Heart right ventricle (tissue), 16 donors: ENCODE measurements at regions not wholly inside any gene's neighbourhood (a gene's known extent, or its start where the extent isn't known, plus 50 kb on each side); places are given as distances from the start of the nearest gene placed in this dataset.

Source experiments
- ATAC-seq, 8 donors: fragments of 200-7000 bp; cut with Tn5 transposase; one replicate each; pipeline ENCODE4 v1.9.1; 2020; ENCODE audit warnings: mild to moderate bottlenecking in 8 of 8, moderate library complexity in 8 of 8, moderate number of reproducible peaks in 1 of 8
- DNase-seq, 2 donors: peaks; one replicate each; pipeline ENCODE4 v3.0.0-alpha.2; 2020
- H3K27ac ChIP-seq, 10 donors: fragments of 200-600 bp; sonication (generic) in 2 of 10; one replicate each; pipeline versions ENCODE4 v1.5.0 to v1.8.0; 2020 to 2022; ENCODE audit warnings: mild to moderate bottlenecking in 3 of 10
- H3K27me3 ChIP-seq, 7 donors: fragments of 200-600 bp; one replicate each; pipeline ENCODE4 v1.8.0; 2021 to 2022; ENCODE audit warnings: mild to moderate bottlenecking in 2 of 7
- H3K36me3 ChIP-seq, 9 donors: fragments of 200-600 bp; sonication (generic) in 1 of 9; one replicate each; pipeline versions ENCODE4 v1.5.0 to v1.8.0; 2020 to 2022; ENCODE audit warnings: mild to moderate bottlenecking in 2 of 9
- H3K4me1 ChIP-seq, 9 donors: fragments of 200-600 bp; sonication (generic) in 1 of 9; one replicate each; pipeline versions ENCODE4 v1.5.0 to v1.8.0; 2020 to 2022; ENCODE audit warnings: mild to moderate bottlenecking in 4 of 9
- H3K4me3 ChIP-seq, 10 donors: fragments of 200-600 bp; sonication (generic) in 2 of 10; one replicate each; pipeline versions ENCODE4 v1.5.0 to v1.8.0; 2020 to 2022; ENCODE audit warnings: mild to moderate bottlenecking in 7 of 10, moderate library complexity in 2 of 10
- H3K9me3 ChIP-seq, 11 donors: fragments of 200-600 bp in 10 of 11; sonication (generic) in 2 of 11; one replicate each; pipeline versions ENCODE4 v1.5.0 to v1.8.0; 2013 to 2022; ENCODE audit warnings: mild to moderate bottlenecking in 2 of 11, control low read depth in 1 of 11, moderate library complexity in 1 of 11
- WGBS, 2 donors: extraction: QIAGEN DNeasy Blood & Tissue Kit; methylation state at CpG; one replicate each; pipeline ENCODE4 v1.1.7; 2013; ENCODE audit warnings: inconsistent platforms in 1 of 2; 5-methylcytosine and 5-hydroxymethylcytosine counted together
- intact Hi-C, 10 donors: fragments of 100-400 bp; cut with DNase I; formaldehyde crosslinking; loops; one replicate each; pipeline versions ENCODE4 v1.11.1 to v1.14.2; 2022
- TF ChIP-seq, protein P1 (sequence below), 9 donors: fragments of 200-600 bp; sonication (generic) in 2 of 9; IDR thresholded peaks; one replicate each; pipeline versions ENCODE4 v1.5.0 to v1.8.0; 2021 to 2022; ENCODE audit warnings: antibody characterized with exemption in 9 of 9, mild to moderate bottlenecking in 5 of 9, moderate library complexity in 1 of 9
- donor health status: Arrhythmogenic right ventricular cardiomyopathy.
- donor health status: ischemic (EF 13 %, LVEDD 7.1; RV severe dilation, severe dysfunction).
- donor health status: healthy with polysubstance abuse.
- donor health status: DM: no; HTN: yes; CAD: no.
- donor health status: DM: no; HTN: no; CAD: no.
- donor health status: ischemic (EF 25% LVEDD 6.9; RV normal size, moderate dysfunction).
- donor health status: ischemic (EF 25% LVEDD 5.7; RV mildly dilated, moderate dysfunction).
- donor health status: healthy.
- donor health status: DM: yes; HTN: yes; CAD: no.
- donor health status: Ischemic cardiomyopathy.
- donor health status: ischemic (EF 35%, LVEDD 5.7; RV mildly dilated, moderate dysfunction).
- donor health status: nonischemic (EF 11% LVEDD 7.7; RV severe dilation, severe dysfunction).
- donor health status: DM: yes; HTN: yes; CAD: no.
- donor health status: PGD.
- donor health status: ischemic (EF 29% LVEDD 5.4; RV normal size, mild dysfunction).
- donor health status: nonischemic (EF 23%, LVEDD 6.1; RV moderate dilation, normal function).

GRCh38 chr4:26077756-26078155 lies 163.7 kb downstream of the SMIM20 start:
- DNase-seq (no peak), ATAC-seq (no peak)
- H3K27ac ChIP-seq: peak overlapping the region in 2 of 10 donors; percentile 11 to 90
- peaks cover 0 to 8% (median 0%) of the 10 kb centered on the region in 11 donors for H3K9me3 ChIP-seq
- no peak overlapping the region for H3K4me3 ChIP-seq
- intact Hi-C loops: no loop called here
- H3K27me3 ChIP-seq: peaks cover 0 to 11% (median 2%) of the 10 kb centered on the region in 7 donors
- WGBS, 2 donors: 87 to 88% methylated on average over 3 of the region's 3 CpGs
- H3K36me3 ChIP-seq: no peaks in the 10 kb centered on the region
- TF ChIP-seq, protein P1, sequence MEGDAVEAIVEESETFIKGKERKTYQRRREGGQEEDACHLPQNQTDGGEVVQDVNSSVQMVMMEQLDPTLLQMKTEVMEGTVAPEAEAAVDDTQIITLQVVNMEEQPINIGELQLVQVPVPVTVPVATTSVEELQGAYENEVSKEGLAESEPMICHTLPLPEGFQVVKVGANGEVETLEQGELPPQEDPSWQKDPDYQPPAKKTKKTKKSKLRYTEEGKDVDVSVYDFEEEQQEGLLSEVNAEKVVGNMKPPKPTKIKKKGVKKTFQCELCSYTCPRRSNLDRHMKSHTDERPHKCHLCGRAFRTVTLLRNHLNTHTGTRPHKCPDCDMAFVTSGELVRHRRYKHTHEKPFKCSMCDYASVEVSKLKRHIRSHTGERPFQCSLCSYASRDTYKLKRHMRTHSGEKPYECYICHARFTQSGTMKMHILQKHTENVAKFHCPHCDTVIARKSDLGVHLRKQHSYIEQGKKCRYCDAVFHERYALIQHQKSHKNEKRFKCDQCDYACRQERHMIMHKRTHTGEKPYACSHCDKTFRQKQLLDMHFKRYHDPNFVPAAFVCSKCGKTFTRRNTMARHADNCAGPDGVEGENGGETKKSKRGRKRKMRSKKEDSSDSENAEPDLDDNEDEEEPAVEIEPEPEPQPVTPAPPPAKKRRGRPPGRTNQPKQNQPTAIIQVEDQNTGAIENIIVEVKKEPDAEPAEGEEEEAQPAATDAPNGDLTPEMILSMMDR (IDR thresholded peaks at IDR 0.05): no peak
- peaks cover 0 to 70% (median 0%) of the 10 kb centered on the region in 9 donors for H3K4me1 ChIP-seq

GRCh38 chr4:26080870-26081628 lies 167.0 kb downstream of the SMIM20 start:
- intact Hi-C loops: loop anchor here in 9 of 10 donors (5.0 to 10.0 kb wide), 8 partner anchors 166 to 331 kb away; partner anchors contain the start of genes RBPJ (in 6 of the 9) and SMIM20 (in 1 of the 9)
- Histone ChIP-seq H3K27me3 (peaks cover 0 to 11% (median 2%) of the 10 kb centered on the region in 7 donors), H3K36me3 (no peaks in the 10 kb centered on the region), H3K9me3 (peaks cover 0 to 8% (median 0%) of the 10 kb centered on the region in 11 donors), H3K4me3 (no peak overlapping the region), H3K4me1 (peaks cover 0 to 61% (median 0%) of the 10 kb centered on the region in 9 donors), H3K27ac (peak overlapping the region in 1 of 10 donors; percentile 34)
- ATAC-seq (no peak), DNase-seq (no peak)
- TF ChIP-seq, protein P1 (IDR thresholded peaks at IDR 0.05): no peak
- WGBS, 2 donors: 77 to 78% methylated on average over 14 of the region's 14 CpGs

DNA sequence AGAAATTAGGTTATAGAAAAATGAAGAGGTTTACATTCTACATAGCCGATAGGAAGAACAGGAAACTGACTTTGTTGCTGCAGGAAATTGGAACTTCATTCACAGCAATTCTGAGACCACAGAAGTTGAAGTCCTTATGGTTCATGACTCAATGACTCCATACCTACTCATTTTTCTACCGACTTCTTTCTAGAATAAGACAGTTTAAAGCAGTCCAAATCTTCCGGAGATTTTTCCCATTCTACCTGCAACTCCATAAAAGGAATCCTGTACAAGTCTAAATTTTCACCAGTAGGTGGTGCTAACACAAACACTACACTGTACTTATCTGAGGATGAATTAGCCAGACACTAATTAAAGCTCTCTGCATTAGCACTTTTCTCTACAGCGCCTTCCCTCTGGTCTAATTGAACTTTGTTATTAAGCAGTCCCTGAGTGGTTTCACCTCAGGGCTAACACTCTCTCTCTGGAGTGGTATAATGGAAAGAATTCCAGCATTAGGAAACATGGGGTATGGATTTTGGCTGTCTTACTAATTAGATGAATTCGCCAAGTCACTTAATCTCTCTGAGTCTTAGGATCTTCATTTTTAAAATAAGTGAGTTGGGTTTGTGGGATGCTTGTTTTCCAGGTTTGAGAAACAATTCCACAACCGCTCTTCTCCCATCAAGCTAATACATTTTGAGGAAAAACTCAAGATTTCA lies 167.9 kb downstream of the SMIM20 start:
- H3K27me3 ChIP-seq: peaks cover 0 to 11% (median 2%) of the 10 kb centered on the region in 7 donors
- 49 to 50% methylated on average over 6 of the region's 6 CpGs for WGBS, 2 donors
- no peak overlapping the region for H3K4me3 ChIP-seq
- ATAC-seq (peak in 7 of 8 donors; percentile 44 to 66 (median 53)), DNase-seq (no peak)
- peaks cover 0 to 52% (median 0%) of the 10 kb centered on the region in 9 donors for H3K4me1 ChIP-seq
- TF ChIP-seq, protein P1 (IDR thresholded peaks at IDR 0.05): peak; percentile 60 to 82 (median 72)
- H3K9me3 ChIP-seq: peaks cover 0 to 2% (median 0%) of the 10 kb centered on the region in 11 donors
- H3K27ac ChIP-seq: peak overlapping the region in 1 of 10 donors; percentile 34
- H3K36me3 ChIP-seq: no peaks in the 10 kb centered on the region
- intact Hi-C loops: loop anchor here in 9 of 10 donors (1.0 to 10.0 kb wide), 10 partner anchors 167 to 330 kb away; partner anchors contain the start of genes RBPJ (in 6 of the 9) and SMIM20 (in 1 of the 9)

- no peak overlapping the region for H3K27ac ChIP-seq
- ATAC-seq (no peak), DNase-seq (no peak)
- H3K4me3 ChIP-seq: no peak overlapping the region
- no peaks in the 10 kb centered on the region for H3K9me3 ChIP-seq
- H3K27me3 ChIP-seq: peaks cover 0 to 11% (median 2%) of the 10 kb centered on the region in 7 donors
- WGBS, 2 donors: 75 to 81% methylated on average over 5 of the region's 5 CpGs
- H3K36me3 ChIP-seq: no peaks in the 10 kb centered on the region
- intact Hi-C loops: loop anchor here in 9 of 10 donors (1.0 to 10.0 kb wide), 10 partner anchors 168 to 330 kb away; partner anchors contain the start of genes RBPJ (in 6 of the 9) and SMIM20 (in 1 of the 9)
- TF ChIP-seq, protein P1 (IDR thresholded peaks at IDR 0.05): no peak
- peaks cover 0 to 46% (median 4%) of the 10 kb centered on the region in 9 donors for H3K4me1 ChIP-seq
These were observed 168.5 kb downstream of the SMIM20 start for GRCh38 chr4:26082565-26082964.
